ENCODE measurements at regions not wholly inside any gene's neighbourhood (a gene's known extent, or its start where the extent isn't known, plus 50 kb on each side); places are given as distances from the start of the nearest gene placed in this dataset.

DNA sequence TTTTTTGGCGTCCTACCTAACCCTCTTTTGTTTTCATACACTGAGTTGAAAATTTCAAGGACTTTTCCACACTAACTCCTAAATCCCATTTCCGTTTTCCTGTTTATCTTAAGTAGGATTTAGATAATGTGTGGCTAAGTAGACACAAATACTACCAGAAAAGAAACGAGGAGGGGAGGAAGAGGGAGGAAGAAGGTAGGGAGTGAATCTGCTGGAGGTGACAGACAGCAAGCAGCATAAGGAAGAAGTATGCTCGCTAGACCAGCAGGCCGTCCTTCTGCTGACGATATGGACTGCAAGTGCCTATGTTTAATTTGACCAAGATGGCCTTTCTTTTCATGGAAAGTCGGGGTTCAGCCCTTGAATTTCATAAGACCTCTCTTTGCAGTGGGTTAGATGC, 256.9 kb upstream of the RAB4A start:
- H4K20me1 ChIP-seq (ENCODE audit: insufficient read depth), result no peaks in the 10 kb centered on the region
- no peak overlapping the region for H2AFZ ChIP-seq (ENCODE audit: low read depth, low read length)
- H3K79me2 ChIP-seq (replicated peaks; ENCODE audit: insufficient read depth, low read length), result no peaks in the 10 kb centered on the region
- no peak overlapping the region for H3K27ac ChIP-seq (ENCODE audit: low read length)
- no peaks in the 10 kb centered on the region for H3K9me3 ChIP-seq (ENCODE audit: low read length)
- H3K36me3 ChIP-seq (ENCODE audit: insufficient read depth, low read length), result no peaks in the 10 kb centered on the region
- H3K9ac ChIP-seq (ENCODE audit: low read length), result no peak overlapping the region
- no peak overlapping the region for H3K4me3 ChIP-seq (ENCODE audit: low read length)
- no peak overlapping the region for H3K4me2 ChIP-seq (ENCODE audit: low read length)
- no peaks in the 10 kb centered on the region for H3F3A ChIP-seq (ENCODE audit: insufficient read depth, low read length, poor library complexity, severe bottlenecking)
- no peak for TF ChIP-seq SMC3 (conservative IDR thresholded peaks at IDR 0.05; ENCODE audit: poor library complexity)
- TF ChIP-seq TAF1 (IDR thresholded peaks at IDR 0.05; ENCODE audit: low read depth), result no peak
- no peak for TF ChIP-seq POLR2AphosphoS5 (IDR thresholded peaks at IDR 0.05)
- TF ChIP-seq CTCF (IDR thresholded peaks at IDR 0.05; ENCODE audit: poor library complexity, severe bottlenecking), result no peak
- TF ChIP-seq, protein P1, sequence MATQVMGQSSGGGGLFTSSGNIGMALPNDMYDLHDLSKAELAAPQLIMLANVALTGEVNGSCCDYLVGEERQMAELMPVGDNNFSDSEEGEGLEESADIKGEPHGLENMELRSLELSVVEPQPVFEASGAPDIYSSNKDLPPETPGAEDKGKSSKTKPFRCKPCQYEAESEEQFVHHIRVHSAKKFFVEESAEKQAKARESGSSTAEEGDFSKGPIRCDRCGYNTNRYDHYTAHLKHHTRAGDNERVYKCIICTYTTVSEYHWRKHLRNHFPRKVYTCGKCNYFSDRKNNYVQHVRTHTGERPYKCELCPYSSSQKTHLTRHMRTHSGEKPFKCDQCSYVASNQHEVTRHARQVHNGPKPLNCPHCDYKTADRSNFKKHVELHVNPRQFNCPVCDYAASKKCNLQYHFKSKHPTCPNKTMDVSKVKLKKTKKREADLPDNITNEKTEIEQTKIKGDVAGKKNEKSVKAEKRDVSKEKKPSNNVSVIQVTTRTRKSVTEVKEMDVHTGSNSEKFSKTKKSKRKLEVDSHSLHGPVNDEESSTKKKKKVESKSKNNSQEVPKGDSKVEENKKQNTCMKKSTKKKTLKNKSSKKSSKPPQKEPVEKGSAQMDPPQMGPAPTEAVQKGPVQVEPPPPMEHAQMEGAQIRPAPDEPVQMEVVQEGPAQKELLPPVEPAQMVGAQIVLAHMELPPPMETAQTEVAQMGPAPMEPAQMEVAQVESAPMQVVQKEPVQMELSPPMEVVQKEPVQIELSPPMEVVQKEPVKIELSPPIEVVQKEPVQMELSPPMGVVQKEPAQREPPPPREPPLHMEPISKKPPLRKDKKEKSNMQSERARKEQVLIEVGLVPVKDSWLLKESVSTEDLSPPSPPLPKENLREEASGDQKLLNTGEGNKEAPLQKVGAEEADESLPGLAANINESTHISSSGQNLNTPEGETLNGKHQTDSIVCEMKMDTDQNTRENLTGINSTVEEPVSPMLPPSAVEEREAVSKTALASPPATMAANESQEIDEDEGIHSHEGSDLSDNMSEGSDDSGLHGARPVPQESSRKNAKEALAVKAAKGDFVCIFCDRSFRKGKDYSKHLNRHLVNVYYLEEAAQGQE (IDR thresholded peaks at IDR 0.05; ENCODE audit: borderline replicate concordance), result no peak
- no peak for TF ChIP-seq EZH2 (IDR thresholded peaks at IDR 0.05; ENCODE audit: borderline replicate concordance, insufficient read depth, low read length, poor library complexity, severe bottlenecking)
- TF ChIP-seq RAD21 (conservative IDR thresholded peaks at IDR 0.05), result no peak
- TF ChIP-seq MXI1 (conservative IDR thresholded peaks at IDR 0.05; ENCODE audit: poor library complexity, severe bottlenecking), result no peak
- TF ChIP-seq EP300 (conservative IDR thresholded peaks at IDR 0.05; ENCODE audit: poor library complexity, severe bottlenecking), result no peak
- no peaks in the 10 kb centered on the region for H3K27me3 ChIP-seq (ENCODE audit: insufficient read depth, low read depth, low read length)
- H3K9me2 ChIP-seq (ENCODE audit: insufficient read depth, low read length), result no peaks in the 10 kb centered on the region

DNA sequence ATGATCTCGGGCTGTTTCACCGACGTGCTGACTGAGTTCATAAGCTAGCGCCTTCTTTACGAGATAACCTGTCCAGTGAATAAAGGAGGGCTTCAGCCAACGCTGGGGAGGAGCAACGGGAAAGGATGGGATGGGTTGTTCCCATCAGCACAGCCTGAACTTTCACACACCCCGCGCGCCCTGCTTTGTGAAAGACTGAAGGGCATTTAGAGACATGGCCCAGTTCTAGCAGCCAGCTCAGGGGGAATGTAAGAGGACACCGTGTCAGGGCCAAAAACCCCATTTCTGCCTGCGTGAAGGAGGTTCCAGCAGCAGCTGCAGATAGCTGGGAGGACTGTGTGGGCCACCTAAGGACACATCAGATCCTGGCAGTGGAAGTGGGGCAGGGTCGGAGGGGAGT, 255.1 kb upstream of the RAB4A start:
- Histone ChIP-seq H3K27me3 (ENCODE audit: insufficient read depth, low read depth, low read length) (no peaks in the 10 kb centered on the region), H3K4me2 (ENCODE audit: low read length) (no peak overlapping the region), H3K79me2 (replicated peaks; ENCODE audit: insufficient read depth, low read length) (no peaks in the 10 kb centered on the region), H3K9me3 (ENCODE audit: low read length) (no peaks in the 10 kb centered on the region), H4K20me1 (ENCODE audit: insufficient read depth) (no peaks in the 10 kb centered on the region), H3K9me2 (ENCODE audit: insufficient read depth, low read length) (no peaks in the 10 kb centered on the region), H2AFZ (ENCODE audit: low read depth, low read length) (no peak overlapping the region), H3K27ac (ENCODE audit: low read length) (no peak overlapping the region), H3K4me3 (ENCODE audit: low read length) (no peak overlapping the region), H3K9ac (ENCODE audit: low read length) (no peak overlapping the region), H3K36me3 (ENCODE audit: insufficient read depth, low read length) (no peaks in the 10 kb centered on the region), H3F3A (ENCODE audit: insufficient read depth, low read length, poor library complexity, severe bottlenecking) (no peaks in the 10 kb centered on the region)
- TF ChIP-seq TAF1 (IDR thresholded peaks at IDR 0.05; ENCODE audit: low read depth) (no peak), EZH2 (IDR thresholded peaks at IDR 0.05; ENCODE audit: borderline replicate concordance, insufficient read depth, low read length, poor library complexity, severe bottlenecking) (no peak), RAD21 (conservative IDR thresholded peaks at IDR 0.05) (no peak), POLR2AphosphoS5 (IDR thresholded peaks at IDR 0.05) (no peak), EP300 (conservative IDR thresholded peaks at IDR 0.05; ENCODE audit: poor library complexity, severe bottlenecking) (no peak)
- TF ChIP-seq, protein P1 (IDR thresholded peaks at IDR 0.05; ENCODE audit: borderline replicate concordance), result no peak
